HG02623 (cell line): ENCODE measurements at regions not wholly inside any gene's neighbourhood (a gene's known extent, or its start where the extent isn't known, plus 50 kb on each side); places are given as distances from the start of the nearest gene placed in this dataset.
"Not testable (repeated sequence)": the region's sequence is repeated elsewhere in the genome, so short reads cannot be mapped to it uniquely, and the experiment has no call there.

Experiments used
- ATAC-seq: cut with Tn5 transposase; IDR thresholded peaks from one replicate; pipeline ENCODE4 v1.9.1; 2021; ENCODE audit warnings: moderate library complexity; ENCODE audit not compliant: unreplicated experiment

DNA sequence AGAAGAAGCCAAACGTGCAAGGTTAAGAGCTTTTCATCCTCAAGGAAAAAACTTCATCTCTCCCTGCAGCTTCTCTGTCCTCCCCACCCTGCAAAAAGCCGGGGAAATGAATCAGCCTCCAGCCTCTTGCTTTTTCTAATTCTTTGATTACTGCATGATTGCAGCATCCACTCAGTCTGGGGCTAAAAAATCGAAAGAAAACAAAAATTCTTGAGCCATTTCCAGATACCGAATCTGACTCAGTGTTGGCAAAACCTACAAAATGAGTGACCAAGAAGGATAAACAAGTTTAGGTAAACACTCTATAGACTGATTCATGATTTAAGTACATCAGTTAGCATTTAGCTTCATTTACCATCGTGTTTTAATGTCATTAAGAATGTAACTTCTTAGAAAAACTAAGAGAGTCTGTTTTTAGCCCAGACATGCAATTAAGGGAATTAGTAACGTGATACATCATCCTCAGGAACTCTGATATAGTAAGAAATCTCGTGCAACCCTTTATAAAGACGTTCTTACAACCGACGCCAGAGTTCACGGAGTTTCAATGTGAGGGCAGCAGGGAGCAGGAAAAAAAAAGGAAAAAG, 287.3 kb upstream of the FOXF1 start:
- ATAC-seq = no peak

DNA sequence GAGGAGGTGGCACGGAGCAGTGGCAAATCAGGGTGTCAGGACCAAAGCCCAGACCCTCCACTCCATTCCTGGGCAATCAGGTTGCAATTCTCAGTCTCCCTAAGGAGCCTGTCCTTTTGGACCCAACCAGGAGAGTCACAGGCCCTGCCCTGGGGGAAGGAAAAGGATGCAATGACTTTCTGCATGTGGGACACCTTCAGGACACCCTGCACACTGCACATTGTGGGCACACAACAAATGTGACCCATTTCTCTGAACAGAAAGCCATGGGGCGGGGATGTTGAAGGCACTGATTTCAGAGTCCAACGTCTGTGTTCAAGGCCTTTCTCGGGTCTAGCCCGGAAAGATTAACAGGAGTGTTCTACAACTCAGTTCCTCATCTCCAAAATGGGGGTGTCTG, 286.2 kb upstream of the FOXF1 start:
- ATAC-seq = no peak

DNA sequence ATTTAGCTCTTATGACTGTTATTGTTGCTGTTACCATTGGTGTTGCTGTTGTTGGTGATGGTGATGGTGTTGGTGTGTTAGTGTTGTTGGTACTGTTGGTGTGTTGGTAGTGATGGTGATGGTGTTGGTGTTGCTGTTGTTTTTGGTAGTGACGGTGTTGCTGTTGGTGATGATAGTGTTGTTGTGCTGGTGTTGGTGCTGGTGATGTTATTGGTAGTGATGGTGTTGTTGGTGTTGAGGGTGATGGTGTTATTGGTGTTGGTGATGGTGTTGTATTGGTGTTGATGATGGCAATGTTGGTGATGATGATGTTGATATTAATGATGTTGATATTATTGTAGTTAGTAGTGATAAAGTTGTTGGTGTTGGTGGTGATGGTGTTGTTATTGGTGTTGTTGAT, 285.7 kb upstream of the FOXF1 start:
- no peak for ATAC-seq

DNA sequence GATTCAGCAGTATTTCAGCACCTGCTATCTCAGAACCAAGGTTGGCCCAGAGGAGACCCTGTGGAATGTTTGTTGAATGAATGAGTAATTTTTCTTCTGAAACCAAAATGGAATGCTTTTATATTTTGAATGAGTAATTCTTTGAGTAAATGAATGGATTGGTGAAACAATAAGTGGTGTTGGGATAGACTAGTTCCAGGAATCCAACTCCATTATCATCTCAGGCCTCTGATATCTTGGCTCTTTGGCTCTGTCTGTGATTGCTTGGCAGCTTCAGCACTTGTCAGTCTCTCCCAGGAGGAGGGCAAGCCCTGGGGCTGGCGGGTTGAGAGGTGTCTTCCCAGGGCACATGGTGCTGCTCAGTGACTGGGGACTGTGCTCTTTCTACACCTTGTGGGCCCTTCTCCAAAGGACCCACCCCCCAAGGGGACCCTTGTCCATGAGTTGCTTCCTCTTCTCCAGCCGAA, 284.4 kb upstream of the FOXF1 start:
- ATAC-seq = no peak

DNA sequence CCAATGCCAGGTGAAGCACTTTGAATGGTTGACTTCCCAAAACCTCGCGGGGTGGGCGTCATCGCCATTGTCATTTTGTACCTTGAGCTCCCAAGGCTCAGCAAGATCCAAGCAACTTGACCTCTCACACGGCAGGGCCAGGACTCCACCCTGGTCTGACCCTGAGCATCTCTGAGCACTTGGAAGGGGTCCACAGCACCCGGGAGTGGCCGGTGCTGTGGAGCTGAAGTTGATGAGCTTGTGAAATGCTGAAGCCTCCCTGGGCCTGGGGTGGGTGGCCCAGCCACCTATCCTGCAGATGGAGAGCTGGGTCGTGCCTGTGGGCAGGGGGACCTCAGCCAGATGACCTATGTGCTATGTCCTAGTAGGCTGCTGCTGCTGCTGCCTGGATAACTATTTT, 283.3 kb upstream of the FOXF1 start:
- ATAC-seq = no peak

DNA sequence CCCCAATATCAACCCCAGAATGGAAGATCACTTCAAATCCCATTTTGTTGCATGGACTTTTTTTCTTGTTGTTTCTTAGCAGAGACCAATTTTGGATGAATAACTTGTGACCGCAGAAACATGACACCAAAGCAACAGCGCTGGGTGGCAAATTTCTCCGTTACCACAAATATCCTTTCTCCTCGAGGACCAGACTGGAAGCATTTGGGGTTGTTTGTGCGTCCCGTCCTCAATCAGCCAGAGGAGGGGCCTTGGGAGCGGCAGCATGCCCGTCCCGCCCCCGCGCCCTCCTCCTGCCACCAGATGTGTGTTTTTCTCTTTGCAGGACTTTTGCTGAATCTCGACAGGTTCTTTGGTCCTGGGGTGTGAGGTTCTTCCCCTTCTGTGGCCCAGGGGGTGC, 282.5 kb upstream of the FOXF1 start:
- ATAC-seq = no peak

DNA sequence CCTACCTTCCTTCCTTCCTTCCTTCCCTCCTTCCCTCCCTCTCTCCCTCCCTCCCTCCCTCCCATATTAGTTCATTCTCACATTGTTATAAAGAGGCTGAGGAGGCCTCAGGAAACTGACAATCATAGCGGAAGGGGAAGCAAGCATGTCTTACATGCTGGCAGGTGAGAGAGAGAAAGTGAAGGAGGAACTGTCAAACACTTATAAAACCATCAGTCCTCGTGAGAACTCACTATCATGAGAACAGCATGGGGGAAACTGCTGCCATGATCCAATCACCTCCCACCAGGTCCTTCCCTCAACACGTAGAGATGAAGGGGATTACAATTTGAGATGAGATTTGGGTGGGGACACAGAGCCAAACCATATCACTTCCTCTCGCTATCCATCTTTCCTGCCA, 281.6 kb upstream of the FOXF1 start:
- no peak for ATAC-seq

DNA sequence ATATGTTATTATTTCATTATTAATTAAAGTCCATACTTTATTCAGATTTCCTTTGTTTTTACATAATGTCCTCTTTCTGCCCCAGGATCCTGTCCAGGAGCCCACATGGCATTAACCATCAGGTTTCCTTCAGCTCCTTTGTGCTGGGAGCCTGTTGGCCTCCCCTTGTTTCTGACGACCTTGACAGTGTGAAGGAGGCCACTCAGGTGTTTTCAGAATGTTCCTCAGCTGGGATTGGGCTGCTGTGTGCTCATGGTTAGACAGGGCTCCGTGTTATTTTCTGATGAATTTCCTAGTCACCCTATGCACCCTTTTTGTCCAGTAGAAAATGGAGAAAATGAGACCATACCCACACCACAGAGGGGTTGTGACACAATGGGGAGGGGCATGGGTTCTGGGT, 281.0 kb upstream of the FOXF1 start:
- ATAC-seq = no peak

DNA sequence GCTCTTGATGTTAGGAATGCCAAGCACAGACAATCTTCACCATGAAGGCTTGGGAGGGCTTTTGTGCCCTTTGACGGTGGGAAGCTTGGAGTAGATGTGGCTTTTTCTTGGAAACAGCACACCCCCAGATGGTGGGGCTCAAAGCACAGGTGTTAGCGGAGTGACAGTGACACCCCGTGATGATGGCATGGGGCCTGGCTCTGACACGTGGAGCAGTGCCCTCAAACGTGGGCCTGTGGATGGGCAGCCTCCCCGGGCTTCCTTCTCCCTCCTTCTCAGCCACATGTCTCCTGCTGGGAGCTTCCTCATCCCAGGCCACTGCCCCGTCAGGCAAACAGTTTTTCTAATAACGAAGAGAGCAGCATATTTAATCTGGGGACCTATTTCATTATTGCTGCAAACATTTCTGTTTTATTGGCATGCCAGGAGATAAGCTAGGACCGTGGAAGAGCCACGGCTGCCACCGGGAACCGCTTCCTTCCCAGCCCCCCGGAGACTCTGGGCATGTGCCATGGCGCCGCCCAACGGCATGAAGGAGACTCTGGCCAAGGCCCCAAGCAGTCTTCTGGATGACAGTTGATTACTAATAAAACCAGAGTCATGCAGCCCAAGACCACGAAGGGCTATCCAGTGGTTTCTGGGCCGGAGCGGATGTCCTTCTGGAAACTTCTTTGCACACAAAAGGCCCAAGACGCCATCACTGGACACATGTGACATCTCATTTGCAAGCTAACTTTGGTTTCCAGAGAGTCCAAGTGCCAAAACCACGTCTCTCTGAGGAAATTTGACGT, 280.3 kb upstream of the FOXF1 start:
- ATAC-seq = no peak

DNA sequence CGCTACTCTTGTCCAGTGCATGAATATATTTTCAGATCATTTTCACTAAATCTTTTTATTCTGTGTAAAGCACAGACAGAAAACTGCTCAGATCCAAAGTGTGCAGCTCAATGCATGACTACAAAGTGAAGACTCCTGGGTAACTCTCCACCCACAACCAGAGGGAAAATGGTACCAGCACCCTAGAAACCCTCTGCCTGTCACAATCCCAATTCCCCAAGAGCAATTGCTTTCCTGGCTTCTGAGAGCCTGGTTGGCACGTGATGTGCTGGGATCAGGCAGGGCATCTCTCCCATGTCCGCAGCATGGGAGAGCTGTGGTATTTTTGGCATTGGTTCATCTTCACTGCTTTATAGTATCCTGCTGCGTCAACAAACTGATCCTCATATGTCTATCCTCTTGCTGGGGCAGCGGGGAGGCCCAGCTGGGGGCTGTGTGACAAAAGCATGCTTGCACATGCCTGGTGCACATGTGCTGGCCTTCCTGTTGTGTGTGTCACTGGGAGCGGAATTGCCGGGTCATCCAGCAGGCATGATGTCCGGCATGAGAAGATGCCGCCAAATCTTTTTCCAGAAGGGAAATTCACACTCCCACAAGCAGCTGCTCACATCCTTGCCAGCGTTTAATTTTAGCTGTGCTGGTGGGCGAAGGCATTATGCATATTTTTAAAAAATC, 278.9 kb upstream of the FOXF1 start:
- ATAC-seq = no peak

DNA sequence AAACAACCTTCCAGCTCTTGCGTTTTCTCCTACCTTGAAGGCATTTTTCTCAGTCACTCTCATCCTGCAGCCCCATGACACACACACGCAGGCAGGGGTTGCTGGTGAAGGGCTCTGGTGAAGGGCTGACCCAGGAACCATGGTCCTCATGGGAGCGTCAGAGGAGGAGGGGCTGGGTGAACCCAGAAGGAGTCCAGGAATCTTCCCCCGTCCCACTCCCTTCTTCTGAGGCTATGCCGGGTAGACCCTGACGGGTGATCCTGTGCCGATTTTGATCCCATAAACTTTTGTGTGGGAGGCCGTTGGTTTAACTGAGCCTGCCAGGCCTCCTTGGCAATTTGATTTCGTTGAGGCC, 278.4 kb upstream of the FOXF1 start:
- ATAC-seq = no peak

DNA sequence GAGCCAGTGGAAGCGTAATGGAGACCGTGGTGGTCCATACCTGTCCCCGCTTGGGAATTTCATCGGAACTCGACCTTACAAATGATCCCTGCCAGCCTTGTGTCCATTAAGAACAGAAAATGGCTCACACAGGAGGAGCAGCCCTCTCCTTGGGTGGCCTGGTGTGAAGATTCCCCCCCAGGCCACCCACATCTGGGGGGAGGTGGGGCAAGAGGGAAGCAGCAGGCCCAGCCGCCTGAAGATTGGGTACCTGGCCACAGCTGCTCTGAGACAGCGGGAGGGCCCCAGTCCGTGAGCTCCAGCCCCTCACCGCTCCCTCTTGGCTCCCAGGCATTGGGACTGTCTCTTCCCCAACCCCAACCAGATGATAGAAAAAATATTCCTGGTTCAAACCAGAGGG, 277.8 kb upstream of the FOXF1 start:
- ATAC-seq = no peak

DNA sequence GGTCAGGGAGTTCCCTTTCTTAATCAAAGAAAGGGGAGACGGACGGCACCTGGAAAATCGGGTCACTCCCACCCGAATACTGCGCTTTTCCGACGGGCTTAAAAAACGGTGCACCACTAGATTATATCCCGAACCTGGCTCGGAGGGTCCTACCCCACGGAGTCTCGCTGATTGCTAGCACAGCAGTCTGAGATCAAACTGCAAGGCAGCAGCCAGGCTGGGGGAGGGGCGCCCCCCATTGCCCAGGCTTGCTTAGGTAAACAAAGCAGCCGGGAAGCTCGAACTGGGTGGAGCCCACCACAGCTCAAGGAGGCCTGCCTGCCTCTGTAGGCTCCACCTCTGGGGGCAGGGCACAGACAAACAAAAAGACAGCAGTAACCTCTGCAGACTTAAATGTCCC, 276.8 kb upstream of the FOXF1 start:
- ATAC-seq = not testable (repeated sequence)

DNA sequence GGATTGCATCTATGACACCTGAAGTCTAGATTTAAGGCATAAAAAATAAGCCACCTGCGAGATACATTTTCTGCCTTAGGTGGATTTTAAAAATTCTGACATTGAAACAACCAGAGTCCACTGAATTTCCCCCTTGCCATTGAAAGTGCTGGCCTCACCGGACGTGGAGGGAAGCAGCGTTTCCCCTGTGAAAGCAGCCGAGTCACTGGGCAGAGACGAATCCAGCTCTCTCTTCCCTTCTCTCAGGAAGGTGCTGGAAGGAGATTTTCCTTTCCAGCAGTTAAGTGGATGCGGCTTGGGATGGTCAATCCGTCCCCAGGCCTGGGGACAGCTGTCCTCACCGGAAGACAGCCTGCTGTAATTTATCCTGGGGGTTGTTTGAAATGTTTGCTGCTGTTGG, 270.9 kb upstream of the FOXF1 start:
- no peak for ATAC-seq

DNA sequence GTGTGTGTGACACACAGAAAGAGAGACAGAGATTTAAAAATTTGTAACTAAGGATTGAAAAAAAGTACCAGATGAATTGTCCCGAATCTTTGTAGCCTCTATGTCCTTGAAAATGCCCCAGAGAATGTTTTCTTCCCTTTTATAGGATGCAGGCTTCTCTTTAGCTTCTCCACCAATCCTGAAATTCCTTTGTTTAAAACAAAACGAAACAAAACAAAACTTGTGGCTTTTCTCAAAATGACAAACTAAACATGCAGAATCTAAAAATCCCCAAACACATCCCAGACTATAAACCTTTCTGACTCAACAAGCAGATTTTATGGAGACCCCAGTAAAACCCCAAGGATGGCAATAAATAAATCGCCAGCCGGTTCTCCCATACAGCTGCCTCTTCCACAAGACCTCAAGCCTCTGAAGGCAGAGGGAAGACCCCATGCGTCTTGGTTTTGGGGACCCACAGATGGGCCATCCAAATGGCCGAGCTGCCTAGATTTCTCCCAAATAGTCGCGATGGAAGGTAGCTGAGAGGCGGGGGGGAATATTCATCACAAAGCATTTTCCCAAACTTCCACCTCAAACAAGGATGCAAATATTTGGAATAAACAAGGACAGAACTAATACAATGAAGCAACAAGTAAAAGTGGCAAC, 269.5 kb upstream of the FOXF1 start:
- no peak for ATAC-seq

DNA sequence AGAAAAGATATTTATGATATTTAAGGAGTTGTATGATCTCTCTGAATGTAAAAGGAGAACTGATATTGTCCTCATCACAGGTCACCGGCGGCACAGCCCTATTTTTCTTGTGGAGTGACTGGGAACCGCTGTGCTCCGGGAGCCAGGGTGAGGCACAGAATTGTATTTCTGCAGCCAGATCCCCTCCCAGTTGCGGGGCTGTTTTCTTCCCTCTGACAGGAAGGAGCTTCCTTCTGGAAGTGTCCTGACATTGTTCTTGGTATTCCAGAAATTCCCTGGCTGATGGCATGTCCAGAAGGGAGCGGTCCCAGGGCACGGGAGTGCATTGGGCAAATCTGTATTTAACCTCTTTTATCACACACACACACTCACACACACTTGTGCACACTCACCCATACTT, 268.6 kb upstream of the FOXF1 start:
- ATAC-seq = no peak

DNA sequence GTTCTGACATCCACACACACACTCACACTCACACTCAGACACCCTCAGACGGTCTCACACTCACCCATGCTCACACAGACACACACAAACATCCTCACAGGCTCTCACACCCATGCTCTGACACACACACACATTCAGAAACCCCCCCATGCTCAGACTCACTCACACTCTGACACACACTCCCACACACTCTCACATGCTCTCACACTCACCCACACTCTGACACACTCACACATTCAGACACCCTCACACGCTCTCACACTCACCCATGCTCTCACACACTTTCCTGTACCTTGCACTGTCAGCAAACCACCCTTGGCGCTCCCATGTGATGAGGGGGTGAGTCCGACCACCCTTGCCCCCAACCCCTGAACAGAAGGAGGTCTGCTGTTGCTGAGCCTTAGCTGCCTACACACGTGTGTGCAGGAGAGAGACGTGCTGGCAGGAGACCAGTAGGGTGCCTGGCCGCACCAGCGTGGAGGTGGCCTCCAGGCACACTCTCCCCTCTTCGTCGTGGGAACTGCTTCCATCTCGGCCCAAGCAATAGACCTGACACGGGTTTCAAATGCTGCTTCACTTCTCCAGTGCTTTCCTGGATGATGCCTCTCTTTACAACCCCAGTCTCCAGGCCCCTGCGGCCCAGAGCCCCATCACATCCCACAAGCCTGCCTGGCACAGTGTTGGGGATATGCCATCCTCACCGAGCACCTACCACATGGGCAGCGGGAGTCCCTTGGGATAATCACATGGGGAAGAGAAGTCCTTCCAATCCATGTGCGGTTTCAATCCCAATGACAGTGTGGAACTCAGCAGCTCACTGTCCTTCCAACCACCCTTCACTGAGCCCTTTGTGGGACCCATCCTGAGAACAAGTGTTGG, 267.8 kb upstream of the FOXF1 start:
- no peak for ATAC-seq

DNA sequence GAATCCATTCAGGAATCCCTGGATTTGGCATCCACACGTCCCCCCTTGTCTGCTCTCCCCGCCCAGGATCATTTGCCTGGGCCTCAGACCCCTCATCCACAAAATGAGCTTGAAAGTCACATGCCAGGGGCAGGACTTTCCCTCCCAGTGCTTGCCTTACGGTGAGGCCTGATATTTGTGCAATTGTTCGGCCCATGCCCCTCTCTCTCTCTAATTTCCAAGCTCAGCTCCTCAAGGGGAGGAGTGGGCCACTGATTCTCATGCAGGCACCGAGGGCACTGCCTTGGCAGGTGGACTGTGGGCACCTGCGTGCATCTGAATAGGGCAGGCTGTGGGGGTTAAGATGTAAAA, 267.2 kb upstream of the FOXF1 start:
- ATAC-seq = no peak

DNA sequence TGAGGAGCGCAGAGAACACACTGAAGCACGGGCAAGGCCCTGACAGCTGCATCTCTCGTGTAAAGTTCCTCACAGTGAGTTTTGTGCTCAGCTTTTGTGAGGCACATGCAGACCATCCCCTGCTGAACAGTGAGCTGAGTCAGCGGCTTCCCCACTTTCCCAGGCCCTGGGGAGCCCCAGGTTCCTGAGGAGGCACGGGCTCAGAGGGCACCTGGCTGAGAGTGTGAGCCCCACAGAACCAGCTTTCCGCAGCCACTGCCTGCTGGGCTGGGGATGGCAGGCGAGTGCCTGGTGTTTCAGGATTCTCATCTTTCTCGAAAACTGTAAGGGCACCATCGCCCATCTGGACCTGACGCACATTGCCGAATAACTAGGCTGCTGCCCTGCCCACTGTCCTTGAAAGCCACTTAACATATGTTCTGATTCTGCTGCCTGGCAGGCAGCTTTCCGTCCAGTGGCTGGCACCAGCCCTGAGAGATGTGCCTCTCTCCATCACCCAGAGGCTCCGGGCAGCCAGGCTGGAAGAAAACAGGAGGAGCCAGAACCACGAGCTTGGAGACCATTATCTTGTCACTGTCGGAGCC, 266.7 kb upstream of the FOXF1 start:
- no peak for ATAC-seq

DNA sequence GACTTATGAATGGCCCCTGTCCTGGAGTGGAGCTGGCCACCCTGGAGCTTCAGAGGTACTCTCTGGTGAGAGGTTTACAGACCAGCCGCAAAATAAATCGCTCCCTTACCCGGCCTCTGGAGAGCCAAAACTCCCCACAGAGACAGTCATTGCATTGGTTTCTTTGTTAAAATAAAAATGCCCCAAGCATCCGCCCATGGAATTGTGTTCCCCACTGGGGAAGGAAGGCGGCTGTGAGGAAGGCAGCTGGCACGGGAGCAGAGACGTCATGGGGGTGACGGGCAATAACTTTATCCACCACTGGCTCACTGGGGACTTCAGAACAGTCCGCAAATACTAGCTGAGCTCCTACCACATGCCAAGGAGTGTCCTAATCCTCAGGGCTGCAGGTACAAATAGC, 266.2 kb upstream of the FOXF1 start:
- ATAC-seq = no peak

DNA sequence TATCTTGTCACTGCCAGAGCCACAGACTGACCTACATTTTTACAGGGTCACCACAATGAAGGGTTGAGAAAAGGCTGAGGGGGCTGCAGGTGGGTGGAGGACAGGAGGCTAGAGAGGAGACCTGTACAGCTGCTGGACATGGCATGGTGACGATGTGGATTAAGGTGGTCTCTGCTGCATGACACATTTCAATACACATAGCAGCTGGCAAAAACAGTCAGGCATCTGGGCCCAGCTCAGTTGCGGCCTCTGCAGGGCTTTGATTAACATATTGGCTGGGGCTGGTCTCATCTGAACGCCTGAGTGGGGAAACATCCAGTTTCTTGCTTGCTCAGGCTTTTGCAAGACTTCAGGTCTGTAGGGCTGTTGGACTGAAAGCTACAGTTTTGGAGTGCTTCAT, 265.4 kb upstream of the FOXF1 start:
- no peak for ATAC-seq
